ENCODE measurements at regions not wholly inside any gene's neighbourhood (a gene's known extent, or its start where the extent isn't known, plus 50 kb on each side); places are given as distances from the start of the nearest gene placed in this dataset.

DNA sequence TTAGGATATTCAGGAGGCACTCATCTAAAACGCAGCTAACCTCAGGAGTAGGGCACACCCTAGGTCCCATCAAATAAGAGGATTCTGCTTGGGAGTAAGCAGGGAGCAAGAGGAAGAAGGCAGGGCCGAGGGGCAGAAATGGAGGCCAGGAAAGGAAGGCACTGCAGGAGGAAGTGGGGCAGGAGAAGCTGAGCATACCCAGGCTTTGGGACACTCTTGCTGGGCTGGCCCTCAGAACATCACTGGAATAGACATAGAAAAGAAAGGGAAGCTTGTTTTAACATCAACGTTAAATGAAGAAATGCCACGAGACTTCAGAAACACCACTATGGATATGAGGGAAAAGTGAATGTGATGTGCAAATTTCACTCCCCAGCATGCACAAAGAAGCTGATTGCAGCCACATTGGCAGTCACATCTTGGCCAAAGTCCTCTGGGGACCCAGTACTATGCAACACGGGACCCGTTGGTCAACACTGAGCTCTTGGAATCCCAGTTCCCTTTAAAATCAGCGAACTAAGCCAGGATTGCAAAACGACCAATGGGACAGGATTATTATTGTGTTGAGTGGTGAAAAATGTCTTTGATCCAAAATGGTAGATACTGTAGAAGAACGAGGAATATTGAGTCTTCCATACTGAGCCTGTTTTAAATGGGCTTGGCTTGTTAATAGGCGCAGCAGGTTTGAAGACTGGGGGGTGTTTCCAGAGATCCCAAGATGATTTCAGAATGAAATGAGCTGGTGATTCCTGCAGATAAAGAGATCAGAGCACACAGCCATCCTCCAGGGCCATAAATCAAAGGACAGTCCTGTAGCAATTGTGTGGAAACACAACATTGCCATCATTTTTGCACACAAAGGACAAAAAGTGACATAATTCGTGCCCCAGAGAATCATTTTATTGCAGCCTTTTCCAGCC, 152.4 kb downstream of the TOMM20 start:
- DNase-seq (ENCODE audit: low read depth, low spot score), result no peak

DNA sequence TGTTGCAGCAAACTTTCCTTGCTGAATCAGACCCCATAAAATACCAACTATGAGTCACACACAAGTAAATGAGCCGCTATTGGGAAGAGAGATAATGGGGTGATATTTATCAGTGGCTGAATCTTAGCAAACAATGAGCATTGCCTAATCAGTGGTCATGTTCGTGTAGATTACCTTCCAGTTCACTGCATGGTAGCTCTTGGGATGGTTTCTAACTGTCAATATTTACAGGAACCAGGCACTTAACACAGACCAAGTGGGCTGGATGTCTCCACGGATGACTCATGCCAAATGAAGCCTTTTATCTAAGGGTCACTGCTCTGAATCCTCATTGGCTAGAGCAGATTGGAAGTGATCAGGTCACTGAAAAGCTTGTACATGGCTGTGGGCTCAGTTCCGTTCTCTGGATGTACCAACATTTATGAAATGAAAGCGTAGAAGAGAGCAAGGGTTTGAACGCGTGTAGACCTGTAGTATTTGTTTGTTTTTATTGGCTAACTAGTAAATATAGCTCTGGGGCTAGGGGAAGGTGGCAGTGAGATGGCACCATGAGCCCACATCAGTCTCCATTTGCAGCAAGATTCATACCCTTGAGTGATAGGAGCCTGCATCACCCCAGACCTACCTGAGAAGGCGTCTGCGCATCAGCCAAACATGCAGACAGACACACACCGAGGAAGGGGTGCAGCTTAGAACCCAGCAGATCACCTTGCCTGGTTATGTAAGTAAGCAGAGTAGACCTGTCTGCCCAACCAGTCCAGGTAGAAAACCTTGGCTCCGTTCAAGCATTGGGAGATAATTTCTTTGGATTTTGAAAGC, 153.3 kb downstream of the TOMM20 start:
- no peak for DNase-seq (ENCODE audit: low read depth, low spot score)

DNA sequence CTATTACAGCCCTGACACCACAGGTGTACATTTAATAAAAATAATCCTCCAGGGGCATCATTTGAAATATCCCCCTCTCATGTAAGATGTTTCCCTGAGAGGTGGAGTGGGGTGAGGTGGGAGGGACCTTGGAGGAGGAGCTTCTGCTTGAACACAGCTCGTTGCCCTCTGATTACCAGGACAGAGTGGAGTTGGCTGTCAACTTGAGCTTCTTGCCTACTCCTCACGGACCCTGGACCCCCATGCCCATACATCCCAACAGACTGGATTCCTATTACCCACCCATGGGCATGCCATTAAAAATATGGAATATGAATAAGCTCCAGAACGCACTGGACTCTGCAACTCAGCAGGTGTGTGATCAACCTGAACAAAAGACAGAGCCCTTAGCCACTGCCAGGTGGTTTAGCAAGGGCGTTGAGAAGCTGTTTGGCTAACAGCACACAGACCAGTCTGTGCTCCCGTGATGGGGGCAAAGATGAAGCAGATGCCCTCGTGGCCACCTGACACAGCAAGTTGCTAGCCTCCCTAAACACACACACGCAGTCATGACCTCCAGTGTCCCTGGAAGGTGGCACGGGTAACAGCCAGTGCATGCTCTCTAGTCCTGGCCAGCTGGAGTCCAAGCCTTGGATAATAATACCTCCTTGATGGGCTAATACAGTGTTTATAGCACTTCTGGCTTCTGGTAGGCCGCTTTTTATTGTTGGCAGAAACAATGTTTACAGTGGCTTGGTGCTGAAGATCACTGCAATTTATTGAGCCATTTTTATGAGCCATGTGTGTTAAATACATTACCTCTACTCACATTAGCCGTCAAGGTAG, 155.0 kb downstream of the TOMM20 start:
- DNase-seq (ENCODE audit: low read depth, low spot score), result no peak

DNA sequence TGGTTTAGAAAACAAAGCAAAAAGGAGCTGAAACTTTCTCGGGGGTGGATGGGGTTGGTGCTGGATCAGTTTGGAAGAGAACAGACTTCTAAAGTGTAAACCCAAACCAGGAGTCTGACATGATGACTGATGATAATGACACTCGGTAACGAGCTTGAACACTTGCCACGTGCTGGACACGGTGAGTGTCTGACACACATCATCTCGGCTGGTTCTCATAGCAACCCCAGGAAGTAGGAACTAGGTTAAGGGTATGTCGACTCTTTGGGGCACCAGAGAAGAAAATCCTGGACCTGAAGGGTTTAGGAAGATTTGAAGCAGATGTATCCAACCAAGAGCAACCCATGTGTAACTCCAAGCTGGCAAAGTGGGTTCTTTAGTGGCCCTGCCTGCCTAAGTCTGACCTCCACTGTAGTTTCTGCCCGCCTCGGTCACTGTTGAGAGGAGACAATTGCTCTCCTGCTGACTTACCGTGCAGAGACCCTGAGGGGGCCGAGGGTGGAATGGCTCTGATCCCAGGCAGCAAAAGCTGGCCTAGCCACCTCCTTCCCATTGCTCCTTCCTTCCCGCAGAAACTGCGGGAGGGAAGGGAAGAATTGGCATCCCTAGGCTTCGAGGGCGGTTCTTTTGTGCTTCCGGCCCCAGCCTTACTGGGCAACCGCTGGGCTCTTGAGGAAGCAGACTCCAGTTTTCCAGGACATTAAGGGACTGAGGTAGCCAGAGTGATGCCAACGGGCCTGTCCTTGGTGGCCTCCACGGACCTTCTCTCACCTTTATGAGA, 156.0 kb downstream of the TOMM20 start:
- no peak for DNase-seq (ENCODE audit: low read depth, low spot score)

DNA sequence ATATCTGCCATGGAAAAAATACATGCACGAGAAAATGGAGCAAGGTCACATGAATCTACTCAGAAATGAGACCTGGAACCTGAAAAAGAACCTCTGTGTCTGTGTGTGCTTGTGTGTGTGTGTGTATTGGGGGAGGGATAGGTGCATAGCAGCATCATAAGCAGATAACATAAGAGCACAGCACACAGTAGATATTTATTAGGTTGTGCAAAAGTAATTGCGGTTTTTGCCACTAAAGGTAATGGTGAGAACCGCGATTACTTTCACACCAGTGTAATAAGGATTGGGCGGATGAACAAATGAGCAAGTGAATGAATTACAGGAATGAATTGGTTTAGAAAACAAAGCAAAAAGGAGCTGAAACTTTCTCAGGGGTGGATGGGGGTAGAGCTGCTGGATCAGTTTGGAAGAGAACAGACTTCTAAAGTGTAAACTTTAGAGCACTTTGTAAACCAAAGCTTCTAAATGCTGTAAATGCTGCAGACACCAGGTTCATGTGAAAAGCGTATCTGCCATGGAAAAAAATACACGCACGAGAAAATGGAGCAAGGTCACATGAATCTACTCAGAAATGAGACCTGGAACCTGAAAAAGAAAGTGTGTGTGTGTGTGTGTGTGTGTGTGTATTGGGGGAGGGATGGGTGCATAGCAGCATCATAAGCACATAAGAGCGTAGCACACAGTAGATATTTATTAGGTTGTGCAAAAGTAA, 156.9 kb downstream of the TOMM20 start:
- DNase-seq (ENCODE audit: low read depth, low spot score), result no peak

DNA sequence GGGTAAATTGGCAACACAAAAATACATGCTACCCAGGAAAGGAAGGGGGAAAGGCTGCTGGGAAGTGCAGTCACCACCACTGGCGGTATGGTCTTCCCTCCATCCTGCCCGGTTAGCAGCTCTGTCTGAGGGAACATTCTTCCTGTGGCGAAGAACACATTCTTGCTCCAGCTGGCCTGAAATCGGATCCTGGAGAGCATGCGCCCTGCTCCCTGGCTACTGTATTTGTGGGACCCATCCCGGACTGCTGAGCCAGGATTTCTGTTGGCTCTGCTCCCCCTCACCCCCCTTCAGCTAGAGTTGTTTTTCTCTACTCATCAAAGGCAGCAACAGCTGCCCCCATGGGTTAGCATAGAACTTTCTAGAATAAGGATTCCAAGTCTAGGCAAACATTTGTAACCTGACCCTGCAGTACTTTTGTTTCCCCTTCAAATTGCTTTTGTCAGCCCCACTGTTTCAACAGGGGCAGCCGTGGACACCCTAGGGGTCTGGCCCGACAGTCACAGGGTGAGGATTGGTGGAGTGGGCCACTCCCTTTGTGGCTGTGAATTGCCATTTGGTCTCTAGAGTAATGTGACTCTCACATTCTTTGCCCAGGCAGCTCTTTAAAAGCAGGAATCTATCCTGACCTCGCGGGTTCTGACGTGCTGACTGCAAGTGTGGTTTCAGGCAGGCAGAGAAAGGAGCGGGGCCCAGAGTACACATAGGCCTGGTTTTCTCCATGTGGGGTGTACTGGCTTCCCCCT, 157.7 kb downstream of the TOMM20 start:
- no peak for DNase-seq (ENCODE audit: low read depth, low spot score)

DNA sequence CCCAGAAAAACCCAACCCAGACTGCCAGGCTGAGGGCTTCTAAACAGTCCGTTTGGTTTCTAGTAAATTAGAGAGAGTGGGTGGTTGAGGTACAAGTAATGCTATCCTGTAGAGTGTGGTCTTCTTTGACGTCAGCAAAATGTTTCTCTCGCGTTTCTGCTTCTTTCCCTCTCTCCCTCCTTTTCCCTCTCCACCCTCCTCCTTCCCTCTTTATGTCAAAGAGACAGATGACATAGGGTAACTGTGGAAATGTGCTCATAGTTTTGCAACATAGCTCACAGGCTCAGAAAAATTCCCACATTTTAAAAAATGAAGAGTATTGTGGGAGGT, 158.3 kb downstream of the TOMM20 start:
- DNase-seq (ENCODE audit: low read depth, low spot score), result no peak

DNA sequence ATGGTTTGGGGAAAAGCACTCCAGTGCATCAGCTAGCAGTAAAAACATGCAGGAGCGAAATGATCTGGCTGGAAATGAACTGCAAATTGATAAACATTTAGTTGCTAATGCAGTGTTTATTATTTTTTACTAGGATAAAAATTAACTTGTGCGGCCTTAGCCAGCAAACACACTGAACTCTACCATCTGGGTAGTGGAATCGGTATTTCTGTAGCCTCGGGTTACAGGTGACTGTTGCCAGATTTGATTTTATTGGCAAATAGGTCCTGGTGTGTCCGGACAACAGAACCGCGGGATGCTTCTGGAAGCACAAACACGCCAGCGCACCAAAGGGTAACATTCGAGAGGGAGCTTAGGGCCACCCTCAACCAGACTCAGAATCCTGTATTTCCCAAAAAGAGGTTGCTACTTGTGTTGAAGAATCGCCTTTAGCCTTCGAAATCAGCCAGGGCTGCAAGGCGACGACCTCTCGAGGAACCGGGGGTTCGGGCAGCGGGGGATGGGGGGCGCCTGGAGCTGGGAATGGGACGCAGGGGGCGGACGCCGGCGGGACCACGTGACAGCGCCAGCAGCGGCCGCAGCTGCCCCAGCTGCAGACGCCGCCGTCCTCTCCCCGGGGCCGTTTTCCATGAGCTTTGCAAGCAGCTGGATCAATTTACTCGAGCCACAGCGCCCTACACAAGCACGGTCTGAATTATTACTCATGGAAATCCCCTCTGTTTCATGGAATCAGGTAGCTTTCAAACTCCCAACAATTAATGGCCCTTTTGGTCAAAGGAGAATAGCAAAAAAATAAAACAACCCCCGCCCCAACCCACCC, 158.8 kb downstream of the TOMM20 start:
- DNase-seq (ENCODE audit: low read depth, low spot score), result no peak

DNA sequence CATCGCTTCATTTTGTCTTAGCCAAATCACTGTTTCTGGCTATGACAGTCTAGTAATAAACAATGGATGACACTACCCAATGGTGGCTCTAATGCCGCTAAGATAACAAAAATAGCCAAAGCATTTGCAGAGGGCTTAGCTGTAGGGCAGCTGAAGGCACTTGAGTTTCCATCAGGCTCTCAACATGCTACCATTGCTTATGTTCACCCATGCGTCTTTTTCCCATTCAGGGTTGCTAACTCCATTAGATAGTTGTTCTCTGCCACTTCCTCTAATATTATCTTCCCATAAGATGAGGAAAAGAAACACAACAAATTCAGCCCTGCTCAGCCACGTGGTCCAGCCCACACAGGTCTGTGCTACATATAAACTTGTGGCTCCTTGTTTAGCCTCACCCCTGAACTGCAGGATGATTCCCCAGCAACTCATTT, 159.6 kb downstream of the TOMM20 start:
- no peak for DNase-seq (ENCODE audit: low read depth, low spot score)

DNA sequence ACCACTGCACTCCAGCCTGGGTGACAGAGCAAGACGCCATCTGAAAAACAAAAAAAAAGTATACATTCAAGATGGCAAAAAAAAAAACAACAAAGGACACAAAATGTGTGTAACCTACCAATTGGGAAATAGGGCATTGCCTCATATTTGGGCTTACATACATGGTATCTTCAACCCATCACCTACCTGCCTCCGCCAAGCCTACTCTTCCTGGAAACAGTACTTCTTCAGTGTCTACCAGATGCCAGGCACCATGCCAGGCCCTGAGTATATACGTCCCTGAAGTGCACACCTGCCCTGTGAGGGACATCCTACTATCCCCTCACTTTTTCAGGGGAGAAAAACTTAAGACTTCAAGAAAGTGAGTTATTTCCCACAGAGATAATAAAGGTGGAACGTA, 160.2 kb downstream of the TOMM20 start:
- no peak for DNase-seq (ENCODE audit: low read depth, low spot score)

DNA sequence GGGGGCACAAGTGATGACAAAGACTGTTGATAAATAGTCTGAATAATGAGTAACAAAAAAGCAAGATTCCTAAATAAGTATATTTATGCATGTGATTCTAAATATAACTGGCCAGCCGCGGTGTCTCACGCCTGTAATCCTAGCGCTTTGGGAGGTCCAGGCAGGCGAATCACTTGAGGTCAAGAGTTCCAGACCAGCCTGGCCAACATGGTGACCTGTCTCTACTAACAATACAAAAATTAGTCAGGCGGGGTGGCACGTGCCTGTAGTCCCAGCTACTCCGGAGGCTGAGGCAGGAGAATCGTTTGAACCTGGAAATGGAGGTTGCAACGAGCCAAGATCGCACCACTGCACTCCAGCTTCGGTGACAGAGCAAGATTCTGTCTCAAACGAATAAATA, 161.5 kb downstream of the TOMM20 start:
- DNase-seq (ENCODE audit: low read depth, low spot score), result no peak

DNA sequence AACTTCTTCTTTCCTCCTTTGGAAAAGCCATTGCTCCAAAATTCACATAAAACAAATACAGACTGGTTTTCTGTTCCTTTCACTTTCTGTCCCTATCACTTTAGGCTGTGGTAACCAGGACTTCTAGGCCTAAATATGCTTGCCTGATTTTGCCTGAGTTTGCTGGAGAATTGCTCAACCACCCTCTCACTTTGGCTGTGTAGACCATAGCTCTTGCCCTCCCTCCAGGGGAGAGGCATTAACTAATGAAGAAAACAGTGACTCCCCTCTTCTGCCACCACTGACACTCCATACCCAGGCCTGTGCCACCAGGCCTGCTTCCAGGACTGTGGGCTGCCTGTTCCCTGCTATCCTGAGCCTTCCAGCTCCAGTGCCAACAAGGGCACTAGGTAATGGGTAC, 163.5 kb downstream of the TOMM20 start:
- DNase-seq (ENCODE audit: low read depth, low spot score), result no peak

DNA sequence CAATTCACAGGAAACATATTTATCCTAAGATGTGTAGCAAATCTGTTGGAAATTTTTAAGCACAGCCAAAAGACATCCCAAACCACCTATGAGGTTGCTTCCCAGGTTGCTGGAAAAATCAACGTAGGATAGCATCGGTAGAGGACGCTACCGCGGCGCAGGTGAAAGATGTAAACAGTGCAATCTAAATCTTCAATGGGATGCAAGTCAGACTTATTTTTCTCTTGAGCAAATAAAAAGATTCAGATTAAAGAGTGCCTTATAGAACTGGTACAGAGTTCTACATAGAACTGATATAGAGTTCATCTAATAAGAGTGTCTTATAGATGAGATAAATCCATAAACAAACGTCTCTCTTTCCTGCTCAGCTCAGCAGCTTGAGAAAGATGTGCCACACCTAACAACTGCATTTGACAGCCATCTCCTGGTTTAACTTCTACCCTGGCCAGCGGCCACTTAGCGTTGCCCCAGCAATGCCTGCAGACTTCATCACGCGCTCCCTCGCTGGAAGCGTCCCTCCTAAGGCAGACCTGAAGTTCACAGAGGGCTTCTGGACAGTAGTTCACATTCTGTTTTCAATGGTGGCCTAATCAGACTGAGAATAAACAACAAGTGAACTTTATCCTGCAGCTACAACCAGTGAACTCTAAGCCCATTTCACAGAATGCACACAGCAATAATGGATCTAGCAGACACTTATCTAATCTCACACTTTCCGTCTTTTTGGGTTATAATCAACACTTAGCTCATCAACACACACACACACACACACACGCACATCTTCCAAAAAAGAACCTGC, 164.5 kb downstream of the TOMM20 start:
- no peak for DNase-seq (ENCODE audit: low read depth, low spot score)

DNA sequence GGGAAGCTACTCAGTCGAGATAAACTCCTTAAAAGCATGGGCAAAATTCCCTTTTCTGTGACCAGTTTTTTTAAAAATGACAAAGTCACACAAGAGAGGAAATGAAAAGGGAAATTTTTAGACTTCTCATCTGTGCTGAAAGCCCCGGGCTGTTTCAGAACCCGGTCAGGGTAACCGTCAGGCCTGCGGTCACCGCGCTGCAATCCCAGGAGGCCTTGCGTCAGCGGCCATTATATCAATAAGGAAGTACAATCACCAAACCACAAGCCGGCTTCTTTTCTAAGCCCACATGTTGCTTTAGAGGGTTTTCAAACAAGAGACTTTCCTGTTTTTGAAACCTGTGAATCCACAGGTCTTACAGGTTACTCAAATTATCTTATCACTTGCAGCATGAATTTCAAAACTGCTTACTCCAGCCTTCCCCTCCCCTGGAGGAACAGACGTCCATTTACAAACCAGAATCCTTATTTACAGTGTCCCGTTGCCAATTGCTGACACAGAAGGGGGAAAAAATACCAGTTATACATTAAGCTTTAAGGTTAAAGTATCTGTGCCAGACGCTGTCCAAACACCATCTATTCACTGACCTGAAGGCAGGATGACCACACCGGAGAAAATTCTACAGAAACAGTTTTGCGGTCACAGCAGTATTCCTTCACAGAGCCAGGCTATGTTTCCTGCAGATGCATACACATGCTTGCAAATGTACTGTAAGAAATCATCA, 165.3 kb downstream of the TOMM20 start:
- no peak for DNase-seq (ENCODE audit: low read depth, low spot score)

DNA sequence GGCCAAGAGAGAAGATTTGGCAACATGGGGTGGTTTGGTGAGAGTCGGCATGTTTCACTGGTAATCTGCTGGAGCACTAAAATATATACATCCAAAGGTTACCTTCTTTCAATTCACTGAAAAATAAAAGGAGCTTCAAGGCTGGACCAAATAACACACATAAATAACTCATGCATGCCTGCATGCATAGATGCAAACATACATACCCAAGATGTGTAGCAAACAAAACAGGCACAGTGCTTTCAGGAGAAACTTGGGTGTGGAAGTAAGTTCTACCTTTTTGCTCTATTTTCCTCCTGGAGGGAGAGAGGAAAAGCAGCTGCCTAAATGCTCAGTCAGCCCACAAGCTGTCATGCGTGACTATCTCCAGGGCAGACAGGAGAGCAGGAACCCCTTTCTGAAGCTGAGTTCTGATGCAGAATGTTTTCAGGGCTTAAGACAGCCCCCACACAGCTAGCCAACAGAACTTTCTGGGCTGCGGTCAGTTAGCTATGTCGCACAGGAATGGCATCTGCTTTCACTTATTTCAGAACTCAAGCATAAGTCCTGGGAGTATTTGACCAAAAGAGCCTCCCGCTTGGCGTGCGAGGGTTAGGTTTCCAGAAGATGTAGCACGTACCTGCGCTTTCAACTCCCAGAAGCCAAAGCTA, 166.2 kb downstream of the TOMM20 start:
- DNase-seq (ENCODE audit: low read depth, low spot score), result no peak

DNA sequence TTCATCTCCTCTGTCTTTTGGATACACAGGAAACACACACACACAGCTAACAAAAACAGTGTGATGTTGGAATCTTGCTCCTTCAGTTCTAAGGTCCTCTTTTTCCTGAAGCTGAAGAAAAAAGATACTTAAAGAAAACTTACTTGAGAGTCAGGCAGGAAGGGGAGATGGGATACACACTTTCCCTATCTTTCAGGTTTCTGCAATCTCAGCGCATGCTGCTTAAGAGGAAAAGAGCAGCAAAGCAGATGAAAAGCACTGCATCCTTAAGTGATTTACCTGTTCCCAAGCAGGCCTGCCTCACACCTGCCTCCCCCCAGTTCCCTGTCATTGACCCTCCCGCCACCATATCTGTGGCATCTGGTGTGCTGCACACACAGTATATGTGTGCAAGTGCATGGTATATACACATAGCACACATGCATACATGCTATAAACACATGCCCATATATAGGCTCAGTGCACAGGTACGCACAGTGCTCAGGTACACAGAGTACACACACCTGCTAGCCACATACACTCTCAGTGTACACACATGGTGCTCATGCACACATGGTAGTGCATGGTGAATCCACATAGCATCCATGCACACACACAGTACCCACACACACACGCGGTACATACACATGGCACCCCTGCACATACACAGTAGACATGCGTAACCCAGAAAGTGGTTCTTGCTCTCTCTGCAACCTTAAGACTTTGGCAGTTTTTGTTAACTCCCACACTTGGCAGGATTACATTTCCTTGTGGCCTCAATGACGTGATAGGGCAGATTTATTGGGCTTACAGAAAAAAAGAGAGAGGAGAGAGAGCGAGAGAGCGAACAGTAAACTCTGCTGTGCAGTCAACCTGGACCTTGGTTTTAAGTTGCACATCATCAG, 166.9 kb downstream of the TOMM20 start:
- DNase-seq (ENCODE audit: low read depth, low spot score), result no peak

Measured in pulmonary artery endothelial cell (primary cell).